Brain microvascular endothelial cell (primary cell): ENCODE measurements at regions not wholly inside any gene's neighbourhood (a gene's known extent, or its start where the extent isn't known, plus 50 kb on each side); places are given as distances from the start of the nearest gene placed in this dataset.

Experiments
- DNase-seq: peaks from one replicate; pipeline ENCODE4 v3.0.0-alpha.2; 2020
- H3K27ac ChIP-seq: fragments of 250-450 bp; sonication (Bioruptor Pico); 2 replicates; pipeline ENCODE4 v1.5.1; 2020; ENCODE audit warnings: mild to moderate bottlenecking, moderate library complexity
- H3K27me3 ChIP-seq: fragments of 250-450 bp; sonication (Bioruptor Pico); replicated peaks from 2 replicates; pipeline ENCODE4 v1.5.1; 2020; ENCODE audit warnings: mild to moderate bottlenecking
- H3K36me3 ChIP-seq: fragments of 250-450 bp; sonication (Bioruptor Pico); replicated peaks from 2 replicates; pipeline ENCODE4 v1.5.1; 2020; ENCODE audit warnings: mild to moderate bottlenecking
- H3K4me3 ChIP-seq: 2 replicates; pipeline ENCODE4 v1.5.1; 2011; ENCODE audit warnings: low read depth, mild to moderate bottlenecking, control low read depth, low read length, moderate library complexity
- in situ Hi-C: cut with HindIII; loops from 2 replicates; pipeline ENCODE4 v1.10.0; 2017; ENCODE audit warnings: low sequenced_read_pairs, low pct_ligation_motif_present
- TF ChIP-seq, protein P1 (sequence below): IDR thresholded peaks from 2 replicates; pipeline ENCODE4 v1.5.1; 2011; ENCODE audit warnings: low read depth, mild to moderate bottlenecking, moderate library complexity, low read length, control low read depth, inconsistent platforms; ENCODE audit errors: missing control alignments

DNA sequence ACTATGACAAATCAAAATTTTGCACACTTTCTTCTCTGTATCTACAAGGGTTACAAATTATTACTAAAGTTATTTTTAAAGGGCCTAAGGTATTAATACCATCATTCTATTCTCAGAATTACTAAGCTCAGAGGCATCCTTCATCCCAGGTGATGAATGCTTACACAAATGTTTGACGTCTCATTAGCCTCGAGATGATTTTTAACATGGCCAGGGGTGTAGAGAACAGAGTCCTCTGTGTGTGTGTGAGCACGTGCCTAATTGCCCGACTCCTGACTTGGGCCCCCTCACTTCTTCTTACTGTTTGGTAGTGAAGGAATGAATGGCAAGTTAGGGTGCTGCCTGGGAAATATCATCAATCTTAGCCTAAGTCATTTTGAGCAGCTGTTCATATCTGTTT lies 221.1 kb downstream of the ENC1 start:
- in situ Hi-C loops = no loop called here
- Histone ChIP-seq H3K27ac (no peak overlapping the region), H3K4me3 (no peak overlapping the region), H3K27me3 (no peaks in the 10 kb centered on the region), H3K36me3 (no peaks in the 10 kb centered on the region)
- DNase-seq = no peak
- TF ChIP-seq, protein P1, sequence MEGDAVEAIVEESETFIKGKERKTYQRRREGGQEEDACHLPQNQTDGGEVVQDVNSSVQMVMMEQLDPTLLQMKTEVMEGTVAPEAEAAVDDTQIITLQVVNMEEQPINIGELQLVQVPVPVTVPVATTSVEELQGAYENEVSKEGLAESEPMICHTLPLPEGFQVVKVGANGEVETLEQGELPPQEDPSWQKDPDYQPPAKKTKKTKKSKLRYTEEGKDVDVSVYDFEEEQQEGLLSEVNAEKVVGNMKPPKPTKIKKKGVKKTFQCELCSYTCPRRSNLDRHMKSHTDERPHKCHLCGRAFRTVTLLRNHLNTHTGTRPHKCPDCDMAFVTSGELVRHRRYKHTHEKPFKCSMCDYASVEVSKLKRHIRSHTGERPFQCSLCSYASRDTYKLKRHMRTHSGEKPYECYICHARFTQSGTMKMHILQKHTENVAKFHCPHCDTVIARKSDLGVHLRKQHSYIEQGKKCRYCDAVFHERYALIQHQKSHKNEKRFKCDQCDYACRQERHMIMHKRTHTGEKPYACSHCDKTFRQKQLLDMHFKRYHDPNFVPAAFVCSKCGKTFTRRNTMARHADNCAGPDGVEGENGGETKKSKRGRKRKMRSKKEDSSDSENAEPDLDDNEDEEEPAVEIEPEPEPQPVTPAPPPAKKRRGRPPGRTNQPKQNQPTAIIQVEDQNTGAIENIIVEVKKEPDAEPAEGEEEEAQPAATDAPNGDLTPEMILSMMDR = no peak

GRCh38 chr5:74418709-74419108 lies 221.8 kb downstream of the ENC1 start:
- no peaks in the 10 kb centered on the region for H3K36me3 ChIP-seq
- in situ Hi-C loops = no loop called here
- no peak overlapping the region for H3K4me3 ChIP-seq
- no peak overlapping the region for H3K27ac ChIP-seq
- DNase-seq = no peak
- TF ChIP-seq, protein P1 = no peak
- H3K27me3 ChIP-seq = no peaks in the 10 kb centered on the region

DNA sequence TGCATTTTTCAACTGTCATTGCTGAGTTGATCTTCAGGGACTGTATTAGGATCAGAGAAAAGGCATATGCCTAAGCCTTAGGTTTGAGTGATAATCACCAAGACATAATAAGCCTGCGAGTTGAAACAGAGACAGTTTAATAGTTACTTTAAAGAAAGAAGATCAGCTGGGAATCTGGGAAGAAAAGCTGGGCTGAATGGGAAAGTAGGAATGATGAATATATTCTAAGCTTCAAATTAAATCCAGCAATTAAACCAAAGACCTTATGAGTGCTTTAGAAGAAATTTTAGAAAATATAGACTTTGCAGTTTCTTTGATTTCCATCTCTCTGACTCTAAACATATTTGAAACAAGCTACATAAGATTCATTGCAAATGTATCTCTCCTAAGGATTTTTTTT lies 222.3 kb downstream of the ENC1 start:
- in situ Hi-C loops = no loop called here
- Histone ChIP-seq H3K36me3 (no peaks in the 10 kb centered on the region), H3K27ac (no peak overlapping the region), H3K4me3 (no peak overlapping the region), H3K27me3 (no peaks in the 10 kb centered on the region)
- TF ChIP-seq, protein P1 = no peak
- no peak for DNase-seq

DNA sequence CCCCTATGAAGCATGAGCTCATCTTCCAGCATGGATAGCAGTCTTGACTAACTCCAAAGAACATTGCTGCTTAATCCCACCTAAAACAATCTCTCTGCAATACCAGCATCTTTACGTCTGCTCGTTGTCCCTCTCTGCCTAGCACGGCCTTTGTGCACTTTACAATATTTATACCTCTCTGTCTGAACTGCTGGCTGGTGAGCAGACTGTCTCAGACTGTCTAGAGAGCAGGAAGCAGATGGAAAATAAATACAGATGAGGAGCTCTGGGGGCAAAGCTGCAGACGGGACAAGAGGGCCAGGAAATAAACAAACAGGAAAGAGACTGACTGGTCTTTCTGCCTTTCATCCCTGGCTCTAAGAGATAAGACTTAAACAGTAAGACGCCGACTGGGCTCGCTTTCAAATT lies 224.8 kb downstream of the ENC1 start:
- H3K4me3 ChIP-seq = no peak overlapping the region
- in situ Hi-C loops = no loop called here
- TF ChIP-seq, protein P1 = no peak
- no peak overlapping the region for H3K27ac ChIP-seq
- DNase-seq = peak; percentile 9
- no peaks in the 10 kb centered on the region for H3K36me3 ChIP-seq
- no peaks in the 10 kb centered on the region for H3K27me3 ChIP-seq

GRCh38 chr5:74414228-74414627 lies 226.3 kb downstream of the ENC1 start:
- in situ Hi-C loops = no loop called here
- TF ChIP-seq, protein P1 = no peak
- Histone ChIP-seq H3K4me3 (no peak overlapping the region), H3K36me3 (no peaks in the 10 kb centered on the region), H3K27ac (no peak overlapping the region), H3K27me3 (no peaks in the 10 kb centered on the region)
- DNase-seq = no peak

- TF ChIP-seq, protein P1 = no peak
- in situ Hi-C loops = no loop called here
- DNase-seq = no peak
Observed at GRCh38 chr5:74413403-74414048, 227.0 kb downstream of the ENC1 start.

More at GRCh38 chr5:74413403-74414048, 227.0 kb downstream of the ENC1 start:
- no peaks in the 10 kb centered on the region for H3K27me3 ChIP-seq
- H3K27ac ChIP-seq = no peak overlapping the region
- no peak overlapping the region for H3K4me3 ChIP-seq
- no peaks in the 10 kb centered on the region for H3K36me3 ChIP-seq
